IMR-90 (cell line): ENCODE measurements at regions not wholly inside any gene's neighbourhood (a gene's known extent, or its start where the extent isn't known, plus 50 kb on each side); places are given as distances from the start of the nearest gene placed in this dataset.

Experiments used
- ATAC-seq: fragments of 200-7000 bp; cut with Tn5 transposase; 2 replicates; pipeline ENCODE4 v1.9.1; 2020; ENCODE audit warnings: low read depth, mild to moderate bottlenecking, moderate library complexity
- BruUV-seq: library from RNA; stranded (reverse); fragments of 400-500 nt; replicated peaks from 2 replicates; lab custom pipeline; 2021; lab: Mats Ljungman, UMichigan
- CTCF ChIA-PET: fragments of 300-600 bp; formaldehyde crosslinking; extraction: SDS; loops from one replicate; lab custom pipeline; 2021; ENCODE audit warnings: antibody characterized with exemption; lab: Yijun Ruan, JAX
- POLR2A ChIA-PET: fragments of 300-600 bp; sonication (Branson Sonifier 250); formaldehyde crosslinking; loops from one replicate; lab custom pipeline; 2022; ENCODE audit warnings: antibody characterized with exemption; ENCODE audit not compliant: unreplicated experiment; lab: Charles Lee
- DNase-seq: peaks from one replicate; pipeline ENCODE4 v3.0.0; 2013
- H2AFZ ChIP-seq: replicated peaks from 2 replicates; pipeline ENCODE3; 2013; ENCODE audit warnings: low read length, mild to moderate bottlenecking; ENCODE audit not compliant: poor library complexity
- H2AK5ac ChIP-seq: 2 replicates; pipeline ENCODE4 v1.6.1; 2013; ENCODE audit warnings: low read depth, low read length, inconsistent platforms
- H2AK9ac ChIP-seq: replicated peaks from 2 replicates; pipeline ENCODE3; 2013; ENCODE audit warnings: mild to moderate bottlenecking, low read depth, low read length, moderate library complexity; ENCODE audit not compliant: poor library complexity
- H2BK120ac ChIP-seq: 2 replicates; pipeline ENCODE4 v1.6.1; 2013; ENCODE audit warnings: low read depth, low read length, inconsistent platforms
- H2BK15ac ChIP-seq: 3 replicates; pipeline ENCODE4 v1.6.1; 2013; ENCODE audit warnings: low read depth, low read length, inconsistent platforms
- H2BK20ac ChIP-seq: 2 replicates; pipeline ENCODE4 v1.6.1; 2013; ENCODE audit warnings: low read depth, mild to moderate bottlenecking, inconsistent platforms, low read length, moderate library complexity
- H2BK5ac ChIP-seq: 2 replicates; pipeline ENCODE4 v1.6.1; 2013; ENCODE audit warnings: mild to moderate bottlenecking, low read depth, low read length, inconsistent platforms; ENCODE audit not compliant: poor library complexity, severe bottlenecking
- H3K14ac ChIP-seq: replicated peaks from 2 replicates; pipeline ENCODE4 v1.6.1; 2013; ENCODE audit warnings: low read depth, low read length, inconsistent platforms
- H3K18ac ChIP-seq: 2 replicates; pipeline ENCODE4 v1.6.1; 2013; ENCODE audit warnings: low read depth, low read length, control low read depth
- H3K23ac ChIP-seq: 2 replicates; pipeline ENCODE4 v1.6.1; 2013; ENCODE audit warnings: low read depth, low read length, inconsistent platforms
- H3K27ac ChIP-seq: 2 replicates; pipeline ENCODE4 v1.5.1; 2013; ENCODE audit warnings: mild to moderate bottlenecking, control low read depth, low read length; ENCODE audit not compliant: insufficient read depth
- H3K27me3 ChIP-seq: 2 replicates; pipeline ENCODE4 v1.6.1; 2013; ENCODE audit warnings: low read length; ENCODE audit not compliant: control insufficient read depth, insufficient read depth
- H3K36me3 ChIP-seq: 2 replicates; pipeline ENCODE4 v1.6.1; 2013; ENCODE audit warnings: low read length, mixed read lengths; ENCODE audit not compliant: control insufficient read depth, insufficient read depth
- H3K4ac ChIP-seq: 2 replicates; pipeline ENCODE4 v1.6.1; 2013; ENCODE audit warnings: low read depth, low read length, inconsistent platforms
- H3K4me1 ChIP-seq: 2 replicates; pipeline ENCODE4 v1.6.1; 2013; ENCODE audit warnings: low read length, mixed read lengths; ENCODE audit not compliant: control insufficient read depth, insufficient read depth
- H3K4me2 ChIP-seq: 2 replicates; pipeline ENCODE4 v1.6.1; 2013; ENCODE audit warnings: low read depth, mild to moderate bottlenecking, control low read depth, low read length, moderate library complexity
- H3K4me3 ChIP-seq: 2 replicates; pipeline ENCODE4 v1.5.1; 2013; ENCODE audit warnings: low read depth, mild to moderate bottlenecking, control low read depth, low read length, moderate library complexity; ENCODE audit not compliant: insufficient read depth
- H3K56ac ChIP-seq: 2 replicates; pipeline ENCODE4 v1.6.1; 2013; ENCODE audit warnings: low read length, inconsistent platforms; ENCODE audit not compliant: insufficient read depth; ENCODE audit errors: extremely low read depth
- H3K79me1 ChIP-seq, 2 experiments: 2 replicates each; pipeline ENCODE4 v1.6.1; 2013; ENCODE audit warnings: low read length in 2 of 2, inconsistent platforms in 1 of 2, low read depth in 1 of 2
- H3K9ac ChIP-seq: 2 replicates; pipeline ENCODE4 v1.6.1; 2013; ENCODE audit warnings: low read depth, low read length, control low read depth
- H3K9me1 ChIP-seq: 2 replicates; pipeline ENCODE4 v1.6.1; 2013; ENCODE audit warnings: low read length, inconsistent platforms; ENCODE audit not compliant: insufficient read depth
- H3K9me3 ChIP-seq: 2 replicates; pipeline ENCODE4 v1.6.1; 2013; ENCODE audit warnings: low read length; ENCODE audit not compliant: control insufficient read depth, insufficient read depth
- H4K20me1 ChIP-seq: 2 replicates; pipeline ENCODE4 v1.6.1; 2013; ENCODE audit warnings: low read length, inconsistent platforms; ENCODE audit not compliant: insufficient read depth
- H4K5ac ChIP-seq: 2 replicates; pipeline ENCODE4 v1.6.1; 2013; ENCODE audit warnings: mild to moderate bottlenecking, low read depth, low read length, control low read depth
- H4K8ac ChIP-seq, 2 experiments: 2 replicates each; pipeline ENCODE4 v1.6.1; 2013; ENCODE audit warnings: low read depth in 2 of 2, low read length in 2 of 2, control low read depth in 1 of 2, inconsistent platforms in 1 of 2
- H4K91ac ChIP-seq: 2 replicates; pipeline ENCODE4 v1.6.1; 2013; ENCODE audit warnings: low read depth, low read length, inconsistent platforms; ENCODE audit not compliant: insufficient read depth
- SMC3 ChIP-seq: fragments of 150-350 bp; IDR thresholded peaks from 2 replicates; pipeline ENCODE4 v1.6.1; 2016; ENCODE audit warnings: low read depth, mild to moderate bottlenecking, antibody characterized with exemption, low read length, moderate library complexity
- WGBS, 2 experiments: methylation state at CpG; one replicate each; pipeline versions ENCODE4 v1.1.5 to v1.1.7; 2013; ENCODE audit warnings: missing lambda C conversion rate in 2 of 2; ENCODE audit not compliant: insufficient read length in 1 of 2; ENCODE audit errors: extremely low coverage in 2 of 2; 5-methylcytosine and 5-hydroxymethylcytosine counted together
- dilution Hi-C: fragments of 300-500 bp; cut with HindIII; formaldehyde crosslinking; loops from one replicate; pipeline ENCODE4 v1.14.3; 2018; ENCODE audit warnings: low sequenced_read_pairs; ENCODE audit not compliant: unreplicated experiment
- in situ Hi-C: fragments of 300-500 bp; cut with MboI; formaldehyde crosslinking; loops from 3 replicates; pipeline ENCODE4 v1.14.3; 2019; ENCODE audit warnings: low sequenced_read_pairs, inconsistent platforms, mixed read lengths
- intact Hi-C: fragments of 100-400 bp; cut with micrococcal nuclease; formaldehyde crosslinking; loops from 2 replicates; pipeline ENCODE4 v1.10.0; 2022

DNA sequence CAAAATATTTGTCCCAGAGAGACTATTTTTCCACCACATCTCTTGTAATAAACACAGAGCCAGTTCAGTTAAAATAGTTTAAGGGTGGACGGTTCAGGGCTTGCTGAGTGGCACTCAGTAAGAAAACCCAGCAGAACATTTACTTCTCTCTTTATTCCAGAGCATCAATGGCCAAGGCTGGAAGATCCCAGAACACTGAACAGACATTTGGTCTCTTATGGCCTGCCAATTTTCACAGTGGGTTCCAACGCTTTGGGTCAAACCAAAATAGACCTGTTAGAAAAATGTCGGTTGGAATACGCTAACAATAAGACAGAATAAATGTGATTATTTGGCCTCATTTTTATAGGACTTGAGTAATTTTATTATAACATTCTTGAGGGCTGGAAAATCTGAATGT lies 580.3 kb upstream of the TMEFF2 start:
- ATAC-seq (no peak), DNase-seq (no peak)
- H3K9ac ChIP-seq, result no peak overlapping the region
- no peak overlapping the region for H2AK9ac ChIP-seq
- H3K4ac ChIP-seq, result no peak overlapping the region
- no peak overlapping the region for H3K4me3 ChIP-seq
- H4K8ac ChIP-seq, result no peak overlapping the region
- no TSS peak for BruUV-seq
- no peak overlapping the region for H3K23ac ChIP-seq
- no peaks in the 10 kb centered on the region for H3K79me1 ChIP-seq
- H2BK15ac ChIP-seq, result no peak overlapping the region
- no peak overlapping the region for H2BK120ac ChIP-seq
- H3K56ac ChIP-seq, result no peak overlapping the region
- no peaks in the 10 kb centered on the region for H3K36me3 ChIP-seq
- H3K9me1 ChIP-seq, result no peaks in the 10 kb centered on the region
- TF ChIP-seq SMC3, result no peak
- no peak overlapping the region for H3K27ac ChIP-seq
- H4K91ac ChIP-seq, result no peak overlapping the region
- ChIA-PET CTCF (no interaction called here), POLR2A (no interaction called here)
- H2AK5ac ChIP-seq, result no peak overlapping the region
- no peak overlapping the region for H4K5ac ChIP-seq
- H3K9me3 ChIP-seq, result peaks cover 8% of the 10 kb centered on the region
- no peak overlapping the region for H3K18ac ChIP-seq
- in situ Hi-C loops (no loop called here), intact Hi-C loops (no loop called here), dilution Hi-C loops (no loop called here)
- no peak overlapping the region for H2BK5ac ChIP-seq
- WGBS, 2 experiments, result 20% methylated on average over 1 of the region's 4 CpGs; no CpG with 5 or more reads in 1 of the 2 experiments
- no peaks in the 10 kb centered on the region for H4K20me1 ChIP-seq
- no peak overlapping the region for H2BK20ac ChIP-seq
- H2AFZ ChIP-seq, result no peak overlapping the region
- H3K4me2 ChIP-seq, result no peak overlapping the region
- H3K14ac ChIP-seq, result no peak overlapping the region
- H3K4me1 ChIP-seq, result no peaks in the 10 kb centered on the region
- no peaks in the 10 kb centered on the region for H3K27me3 ChIP-seq
